Astrocyte of the spinal cord (primary cell): ENCODE measurements at regions not wholly inside any gene's neighbourhood (a gene's known extent, or its start where the extent isn't known, plus 50 kb on each side); places are given as distances from the start of the nearest gene placed in this dataset.
"Not testable (repeated sequence)": the region's sequence is repeated elsewhere in the genome, so short reads cannot be mapped to it uniquely, and the experiment has no call there.

ENCODE experiments used
- DNase-seq: peaks from one replicate; pipeline ENCODE4 v3.0.0; 2011; ENCODE audit warnings: low read depth, low spot score
- H3K4me3 ChIP-seq: 2 replicates; pipeline ENCODE4 v1.5.1; 2011; ENCODE audit warnings: low read depth, mild to moderate bottlenecking, low read length, moderate library complexity
- in situ Hi-C: cut with HindIII; loops from 2 replicates; pipeline ENCODE4 v1.10.0; 2017; ENCODE audit warnings: low sequenced_read_pairs
- TF ChIP-seq, protein P1 (sequence below): IDR thresholded peaks from 2 replicates; pipeline ENCODE4 v1.5.1; 2012; ENCODE audit warnings: low read depth, mild to moderate bottlenecking, low read length, inconsistent platforms

DNA sequence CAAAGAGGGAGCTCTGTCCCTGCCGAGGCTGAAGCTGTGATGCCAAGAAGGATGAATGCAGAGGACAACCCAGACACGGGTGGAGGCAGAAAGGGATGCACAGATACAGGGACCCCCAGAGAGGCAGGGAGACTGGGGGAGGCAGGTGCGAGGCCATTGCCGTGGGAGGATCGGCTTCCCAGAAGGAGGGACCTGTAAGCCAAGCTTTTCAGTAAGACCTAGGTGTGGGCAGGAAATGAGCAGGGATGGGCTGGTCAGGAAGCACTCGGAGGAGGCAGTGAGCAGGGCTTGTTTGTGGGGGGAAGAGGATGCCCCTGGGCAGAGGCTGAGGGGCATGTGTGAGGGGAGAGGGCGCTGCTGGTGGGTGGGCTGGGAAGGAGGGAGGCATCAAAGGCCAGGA, 67.7 kb upstream of the WNT4 start:
- H3K4me3 ChIP-seq, result no peak overlapping the region
- in situ Hi-C loops, result no loop called here
- TF ChIP-seq, protein P1, sequence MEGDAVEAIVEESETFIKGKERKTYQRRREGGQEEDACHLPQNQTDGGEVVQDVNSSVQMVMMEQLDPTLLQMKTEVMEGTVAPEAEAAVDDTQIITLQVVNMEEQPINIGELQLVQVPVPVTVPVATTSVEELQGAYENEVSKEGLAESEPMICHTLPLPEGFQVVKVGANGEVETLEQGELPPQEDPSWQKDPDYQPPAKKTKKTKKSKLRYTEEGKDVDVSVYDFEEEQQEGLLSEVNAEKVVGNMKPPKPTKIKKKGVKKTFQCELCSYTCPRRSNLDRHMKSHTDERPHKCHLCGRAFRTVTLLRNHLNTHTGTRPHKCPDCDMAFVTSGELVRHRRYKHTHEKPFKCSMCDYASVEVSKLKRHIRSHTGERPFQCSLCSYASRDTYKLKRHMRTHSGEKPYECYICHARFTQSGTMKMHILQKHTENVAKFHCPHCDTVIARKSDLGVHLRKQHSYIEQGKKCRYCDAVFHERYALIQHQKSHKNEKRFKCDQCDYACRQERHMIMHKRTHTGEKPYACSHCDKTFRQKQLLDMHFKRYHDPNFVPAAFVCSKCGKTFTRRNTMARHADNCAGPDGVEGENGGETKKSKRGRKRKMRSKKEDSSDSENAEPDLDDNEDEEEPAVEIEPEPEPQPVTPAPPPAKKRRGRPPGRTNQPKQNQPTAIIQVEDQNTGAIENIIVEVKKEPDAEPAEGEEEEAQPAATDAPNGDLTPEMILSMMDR, result no peak
- DNase-seq, result no peak

DNA sequence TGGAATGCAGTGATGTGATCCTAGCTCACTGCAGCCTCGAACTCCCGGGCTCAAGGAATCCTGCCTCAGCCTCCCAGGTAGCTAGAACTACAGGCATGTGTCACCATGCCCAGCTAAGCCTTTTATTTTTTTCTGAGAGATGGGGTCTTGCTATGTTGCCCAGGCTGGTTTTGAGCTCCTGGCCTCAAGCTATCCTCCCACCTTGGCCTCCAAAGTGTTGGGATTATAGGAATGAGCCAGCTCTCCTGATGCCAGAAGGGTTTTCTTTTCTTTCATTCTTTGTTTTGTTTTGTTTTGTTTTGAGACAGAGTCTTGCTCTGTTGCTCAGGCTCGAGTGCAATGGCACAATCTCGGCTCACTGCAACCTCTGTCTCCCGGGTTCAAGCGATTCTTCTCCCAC, 68.6 kb upstream of the WNT4 start:
- DNase-seq, H3K4me3 ChIP-seq, in situ Hi-C loops: not testable (repeated sequence)

DNA sequence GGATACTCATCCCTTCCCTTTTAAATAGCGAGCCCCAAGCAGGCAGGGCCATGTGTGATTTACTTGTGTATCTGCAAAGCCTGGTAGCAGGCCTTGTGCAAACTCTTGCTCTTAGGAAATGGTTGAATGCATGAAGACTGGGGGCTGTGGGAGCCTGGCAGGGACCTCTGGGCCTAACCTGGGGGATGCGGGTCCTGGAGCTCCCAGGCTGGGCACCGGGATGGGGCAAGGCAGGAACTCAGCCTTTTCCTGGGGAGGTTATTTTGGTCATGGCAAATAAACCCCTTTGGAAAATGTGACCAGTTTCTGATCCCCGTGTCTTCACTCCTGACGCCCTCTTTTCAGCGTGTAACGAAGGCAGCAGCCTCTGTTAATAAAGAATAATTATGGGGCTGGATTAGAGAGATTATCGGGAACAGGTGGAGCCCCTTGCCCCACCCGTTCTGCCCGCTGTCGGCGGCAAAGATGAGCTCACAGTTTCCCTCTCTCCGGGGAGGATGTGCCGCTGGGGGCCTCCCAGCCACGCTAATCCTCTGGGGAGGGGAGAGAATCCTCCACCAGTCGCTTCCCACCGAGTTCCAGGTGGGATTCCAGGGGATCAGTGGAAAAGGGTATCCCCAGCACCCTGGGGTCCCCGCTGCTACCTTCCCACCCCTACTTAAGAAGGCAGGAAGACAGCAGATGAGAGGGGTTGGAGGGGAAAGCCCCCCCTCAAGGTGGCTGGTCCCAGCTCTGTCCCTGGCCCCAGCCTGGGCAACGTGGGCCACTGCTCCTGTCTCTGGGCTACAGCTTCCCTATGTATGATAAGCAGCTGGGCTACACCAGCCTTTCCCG, 69.7 kb upstream of the WNT4 start:
- TF ChIP-seq, protein P1, result no peak
- no peak overlapping the region for H3K4me3 ChIP-seq
- in situ Hi-C loops, result no loop called here
- DNase-seq, result no peak

- H3K4me3 ChIP-seq, result no peak overlapping the region
- DNase-seq, result no peak
- TF ChIP-seq, protein P1, result no peak
- in situ Hi-C loops, result no loop called here
Measured at GRCh38 chr1:22216210-22216883, 73.5 kb upstream of the WNT4 start.

DNA sequence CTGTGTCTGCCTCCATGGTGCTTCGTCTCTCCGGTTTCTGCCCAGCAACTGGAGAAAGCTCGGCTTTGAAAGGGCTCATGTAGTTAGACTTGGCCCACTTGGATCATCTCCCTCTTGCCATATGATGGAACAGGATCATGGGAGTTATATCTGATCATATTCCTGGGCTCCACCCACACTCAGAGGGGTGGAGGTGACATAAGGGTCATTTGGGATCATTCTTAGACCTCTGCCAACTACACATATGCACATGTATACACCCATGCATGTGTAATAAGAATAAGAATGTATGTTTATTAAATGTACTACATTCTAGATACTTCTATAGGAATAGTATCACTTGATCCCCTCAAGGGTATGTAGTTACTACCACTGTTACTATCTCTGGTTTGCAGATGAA, 74.1 kb upstream of the WNT4 start:
- H3K4me3 ChIP-seq, result no peak overlapping the region
- TF ChIP-seq, protein P1, result no peak
- no peak for DNase-seq
- in situ Hi-C loops, result no loop called here

- in situ Hi-C loops, result no loop called here
- H3K4me3 ChIP-seq, result no peak overlapping the region
- DNase-seq, result no peak
- TF ChIP-seq, protein P1, result no peak
Measured at GRCh38 chr1:22217811-22218460, 75.0 kb upstream of the WNT4 start.
